ENCODE measurements at regions not wholly inside any gene's neighbourhood (a gene's known extent, or its start where the extent isn't known, plus 50 kb on each side); places are given as distances from the start of the nearest gene placed in this dataset.

GRCh38 chr6:56407883-56408410 lies 160.6 kb upstream of the COL21A1 start:
- WGBS, 2 experiments (ENCODE audit: extremely low coverage in 2 of 2, insufficient read length in 1 of 2): 100% methylated on average over 1 of the region's 1 CpG; no CpG with 5 or more reads in 1 of the 2 experiments
- dilution Hi-C loops (cut with HindIII; ENCODE audit: low sequenced_read_pairs, unreplicated experiment): no loop called here

More at GRCh38 chr6:56407883-56408410, 160.6 kb upstream of the COL21A1 start:
- H3K4me1 ChIP-seq (ENCODE audit: control insufficient read depth, insufficient read depth, low read length): peaks cover 3% of the 10 kb centered on the region; the same call in 1 of the 2 replicates
- intact Hi-C loops (cut with micrococcal nuclease): no loop called here
- DNase-seq (no peak), ATAC-seq (ENCODE audit: low read depth) (no peak)
- no peak overlapping the region for H2AFZ ChIP-seq (replicated peaks; ENCODE audit: low read length, poor library complexity)
- peaks cover 3% of the 10 kb centered on the region; the same call in 1 of the 2 replicates for H3K9me1 ChIP-seq (ENCODE audit: insufficient read depth, low read length)
- H3K4ac ChIP-seq (ENCODE audit: low read depth, low read length): no peak overlapping the region
- no peak overlapping the region for H2AK5ac ChIP-seq (ENCODE audit: low read depth, low read length)
- H2BK15ac ChIP-seq (ENCODE audit: low read depth, low read length): no peak overlapping the region
- TF ChIP-seq CHD1 (IDR thresholded peaks at IDR 0.05; ENCODE audit: low read depth, low read length) (no peak), SMC3 (IDR thresholded peaks at IDR 0.05; ENCODE audit: low read depth, low read length) (no peak), CTCF (conservative IDR thresholded peaks at IDR 0.05; ENCODE audit: low read depth, low read length) (no peak), MAFK (IDR thresholded peaks at IDR 0.05; ENCODE audit: low read depth, low read length) (no peak), NFE2L2 (IDR thresholded peaks at IDR 0.05; ENCODE audit: low read depth, low read length) (no peak), MAZ (IDR thresholded peaks at IDR 0.05; ENCODE audit: borderline replicate concordance, low read depth, low read length) (no peak), MXI1 (IDR thresholded peaks at IDR 0.05; ENCODE audit: borderline replicate concordance, low read depth, low read length) (no peak), BHLHE40 (IDR thresholded peaks at IDR 0.05; ENCODE audit: low read depth, low read length) (no peak), POLR2A (IDR thresholded peaks at IDR 0.05; ENCODE audit: low read depth, low read length) (no peak), RFX5 (IDR thresholded peaks at IDR 0.05; ENCODE audit: low read depth, low read length) (no peak), FOS (IDR thresholded peaks at IDR 0.05; ENCODE audit: low read depth, low read length) (no peak), USF2 (IDR thresholded peaks at IDR 0.05; ENCODE audit: low read depth, low read length) (no peak)
- no peak overlapping the region for H4K8ac ChIP-seq (ENCODE audit: low read depth in 2 of 2, low read length in 2 of 2)
- no peak overlapping the region for H3K18ac ChIP-seq (ENCODE audit: low read depth, low read length)
- no peak overlapping the region for H3K14ac ChIP-seq (replicated peaks; ENCODE audit: low read depth, low read length)
- H3K36me3 ChIP-seq (ENCODE audit: control insufficient read depth, insufficient read depth, low read length): no peaks in the 10 kb centered on the region
- H2AK9ac ChIP-seq (replicated peaks; ENCODE audit: low read depth, low read length, poor library complexity): no peak overlapping the region
- ChIA-PET POLR2A (ENCODE audit: unreplicated experiment) (no interaction called here), CTCF (interaction anchor here (0.6 kb wide), 2 partner anchors 97 to 184 kb away, joined by 3 to 6 read pairs; no protein-coding TSS in a partner anchor)
- H3K9me3 ChIP-seq (ENCODE audit: control insufficient read depth, insufficient read depth, low read length): no peaks in the 10 kb centered on the region
- H2BK120ac ChIP-seq (ENCODE audit: low read depth, low read length): no peak overlapping the region
- no peak overlapping the region for H4K91ac ChIP-seq (ENCODE audit: insufficient read depth, low read depth, low read length)
- no peak overlapping the region for H3K4me3 ChIP-seq (ENCODE audit: insufficient read depth, low read depth, low read length)
- no TSS peak for BruUV-seq (replicated peaks)
- no peaks in the 10 kb centered on the region for H4K20me1 ChIP-seq (ENCODE audit: insufficient read depth, low read length)
- H2BK20ac ChIP-seq (ENCODE audit: low read depth, low read length): no peak overlapping the region
- in situ Hi-C loops (cut with MboI; ENCODE audit: low sequenced_read_pairs): no loop called here
- no peak overlapping the region for H3K23ac ChIP-seq (ENCODE audit: low read depth, low read length)
- no peak overlapping the region for H2BK5ac ChIP-seq (ENCODE audit: low read depth, low read length, poor library complexity, severe bottlenecking)
- H3K9ac ChIP-seq (ENCODE audit: low read depth, low read length): no peak overlapping the region
- H3K56ac ChIP-seq (ENCODE audit: extremely low read depth, insufficient read depth, low read length): no peak overlapping the region
- no peak overlapping the region for H3K4me2 ChIP-seq (ENCODE audit: low read depth, low read length)
- no peak overlapping the region for H4K5ac ChIP-seq (ENCODE audit: low read depth, low read length)
- no peak overlapping the region for H3K27ac ChIP-seq (ENCODE audit: insufficient read depth, low read length)
- H3K27me3 ChIP-seq (ENCODE audit: control insufficient read depth, insufficient read depth, low read length): no peaks in the 10 kb centered on the region
- no peaks in the 10 kb centered on the region for H3K79me1 ChIP-seq (ENCODE audit: low read depth in 1 of 2, low read length in 2 of 2)

Measured in IMR-90 (cell line).